ENCODE measurements at regions not wholly inside any gene's neighbourhood (a gene's known extent, or its start where the extent isn't known, plus 50 kb on each side); places are given as distances from the start of the nearest gene placed in this dataset.
"Not testable (repeated sequence)": the region's sequence is repeated elsewhere in the genome, so short reads cannot be mapped to it uniquely, and the experiment has no call there.

- ChIA-PET POLR2A (no interaction called here), CTCF (no interaction called here)
- no peak overlapping the region for H3K4me3 Mint-ChIP-seq (ENCODE audit: unreplicated experiment)
- no peak overlapping the region for H3K27ac Mint-ChIP-seq (ENCODE audit: unreplicated experiment)
- Histone ChIP-seq H3K4me3 (ENCODE audit: low read depth, low read length) (no peak overlapping the region), H3K9me3 (peaks cover 13% of the 10 kb centered on the region; the same call in 1 of the 2 replicates), H3K27me3 (replicated peaks; ENCODE audit: control insufficient read depth, insufficient read depth, low read length) (no peaks in the 10 kb centered on the region), H3K36me3 (ENCODE audit: control insufficient read depth, insufficient read depth, low read length) (no peaks in the 10 kb centered on the region), H3K4me1 (no peaks in the 10 kb centered on the region)
- H3K36me3 Mint-ChIP-seq (ENCODE audit: insufficient read depth, unreplicated experiment): no peaks in the 10 kb centered on the region
- peaks cover 3% of the 10 kb centered on the region for H3K27me3 Mint-ChIP-seq (ENCODE audit: insufficient read depth, unreplicated experiment)
- no TSS peak for BruUV-seq (replicated peaks)
- intact Hi-C loops (cut with micrococcal nuclease; ENCODE audit: unreplicated experiment): no loop called here
- TF ChIP-seq CTCF (IDR thresholded peaks at IDR 0.05; ENCODE audit: insufficient read depth in 1 of 2, low read depth in 1 of 2, low read length in 1 of 2, severe bottlenecking in 1 of 2, unreplicated experiment in 1 of 2): no peak
- peaks cover 41% of the 10 kb centered on the region for H3K9me3 Mint-ChIP-seq (ENCODE audit: unreplicated experiment)
- no peak for DNase-seq
- H3K4me1 Mint-ChIP-seq (ENCODE audit: low read depth, unreplicated experiment): no peaks in the 10 kb centered on the region
Measured at GRCh38 chr5:179451114-179451827, 99.1 kb upstream of the RUFY1 start.

DNA sequence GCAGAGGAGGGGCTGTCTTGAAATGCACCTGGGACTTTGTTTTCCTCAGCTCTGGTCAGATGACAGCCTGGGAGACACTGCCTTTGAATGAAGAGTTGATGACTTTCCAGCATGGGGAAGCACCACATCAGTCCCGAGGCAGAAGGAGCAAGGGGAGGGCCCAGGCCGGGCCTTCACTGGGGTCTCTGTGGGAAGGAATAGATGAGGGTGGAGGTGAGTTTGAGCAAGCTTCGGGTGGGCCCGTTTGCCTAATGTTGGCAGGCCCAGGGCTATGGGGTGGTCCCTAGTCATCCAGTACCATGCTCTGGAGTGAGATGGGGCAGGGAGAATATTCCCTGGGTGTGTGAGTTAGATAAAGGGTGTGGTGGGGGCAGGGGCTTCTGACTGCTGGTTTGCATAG lies 100.4 kb upstream of the RUFY1 start:
- H3K4me1 Mint-ChIP-seq (ENCODE audit: low read depth, unreplicated experiment); H3K9me3 ChIP-seq; H3K27ac Mint-ChIP-seq (ENCODE audit: unreplicated experiment); intact Hi-C loops (cut with micrococcal nuclease; ENCODE audit: unreplicated experiment); H3K4me3 ChIP-seq (ENCODE audit: low read depth, low read length); H3K27me3 Mint-ChIP-seq (ENCODE audit: insufficient read depth, unreplicated experiment); DNase-seq; H3K27me3 ChIP-seq (replicated peaks; ENCODE audit: control insufficient read depth, insufficient read depth, low read length); H3K36me3 Mint-ChIP-seq (ENCODE audit: insufficient read depth, unreplicated experiment); H3K4me1 ChIP-seq; H3K36me3 ChIP-seq (ENCODE audit: control insufficient read depth, insufficient read depth, low read length); H3K4me3 Mint-ChIP-seq (ENCODE audit: unreplicated experiment); CTCF ChIA-PET; BruUV-seq (replicated peaks); POLR2A ChIA-PET: not testable (repeated sequence)
- H3K9me3 Mint-ChIP-seq (ENCODE audit: unreplicated experiment): peaks cover 38% of the 10 kb centered on the region

GRCh38 chr5:179448282-179448681 lies 102.1 kb upstream of the RUFY1 start:
- H3K4me1 ChIP-seq; BruUV-seq (replicated peaks); H3K27ac Mint-ChIP-seq (ENCODE audit: unreplicated experiment); H3K36me3 ChIP-seq (ENCODE audit: control insufficient read depth, insufficient read depth, low read length); H3K9me3 ChIP-seq; intact Hi-C loops (cut with micrococcal nuclease; ENCODE audit: unreplicated experiment); H3K4me3 Mint-ChIP-seq (ENCODE audit: unreplicated experiment); POLR2A ChIA-PET; H3K4me1 Mint-ChIP-seq (ENCODE audit: low read depth, unreplicated experiment); H3K36me3 Mint-ChIP-seq (ENCODE audit: insufficient read depth, unreplicated experiment); H3K27me3 Mint-ChIP-seq (ENCODE audit: insufficient read depth, unreplicated experiment); H3K4me3 ChIP-seq (ENCODE audit: low read depth, low read length); H3K27me3 ChIP-seq (replicated peaks; ENCODE audit: control insufficient read depth, insufficient read depth, low read length); CTCF ChIA-PET; DNase-seq: not testable (repeated sequence)
- H3K9me3 Mint-ChIP-seq (ENCODE audit: unreplicated experiment): peaks cover 21% of the 10 kb centered on the region

DNA sequence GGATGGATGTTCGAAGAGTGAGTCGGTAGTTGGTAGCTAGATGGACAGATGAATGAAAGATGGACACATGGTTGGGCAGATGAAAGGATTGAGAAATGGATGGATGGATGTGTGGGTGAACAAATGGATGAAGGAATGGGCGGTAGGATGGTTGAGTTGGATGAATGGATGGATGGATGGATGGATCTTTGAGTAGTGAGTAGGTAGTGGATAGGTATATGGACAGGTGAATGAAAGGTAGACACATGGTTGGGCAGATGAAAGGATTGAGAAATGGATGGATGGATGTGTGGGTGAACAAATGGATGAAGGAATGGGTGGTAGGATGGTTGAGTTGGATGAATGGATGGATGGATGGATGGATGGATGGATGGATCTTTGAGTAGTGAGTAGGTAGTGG lies 97.0 kb upstream of the ADAMTS2 start:
- POLR2A ChIA-PET; H3K27me3 Mint-ChIP-seq (ENCODE audit: insufficient read depth, unreplicated experiment); H3K27me3 ChIP-seq (replicated peaks; ENCODE audit: control insufficient read depth, insufficient read depth, low read length); H3K4me3 ChIP-seq (ENCODE audit: low read depth, low read length); BruUV-seq (replicated peaks); H3K36me3 Mint-ChIP-seq (ENCODE audit: insufficient read depth, unreplicated experiment); CTCF ChIA-PET; H3K9me3 ChIP-seq; H3K4me3 Mint-ChIP-seq (ENCODE audit: unreplicated experiment); H3K36me3 ChIP-seq (ENCODE audit: control insufficient read depth, insufficient read depth, low read length); H3K4me1 Mint-ChIP-seq (ENCODE audit: low read depth, unreplicated experiment); intact Hi-C loops (cut with micrococcal nuclease; ENCODE audit: unreplicated experiment); H3K27ac Mint-ChIP-seq (ENCODE audit: unreplicated experiment); H3K4me1 ChIP-seq; DNase-seq: not testable (repeated sequence)
- peaks cover 16% of the 10 kb centered on the region for H3K9me3 Mint-ChIP-seq (ENCODE audit: unreplicated experiment)

All from Caco-2 (cell line).